HUES6 (cell line): ENCODE measurements at regions not wholly inside any gene's neighbourhood (a gene's known extent, or its start where the extent isn't known, plus 50 kb on each side); places are given as distances from the start of the nearest gene placed in this dataset.

ENCODE experiments used
- H3K27ac ChIP-seq: 2 replicates; pipeline ENCODE4 v1.7.0; 2013; ENCODE audit warnings: low read depth, mild to moderate bottlenecking, low read length, inconsistent platforms
- H3K27me3 ChIP-seq: 2 replicates; pipeline ENCODE4 v1.6.1; 2013; ENCODE audit warnings: low read length; ENCODE audit not compliant: control insufficient read depth, insufficient read depth
- H3K36me3 ChIP-seq: 2 replicates; pipeline ENCODE4 v1.6.1; 2013; ENCODE audit warnings: low read length; ENCODE audit not compliant: control insufficient read depth, insufficient read depth
- H3K4me1 ChIP-seq: 2 replicates; pipeline ENCODE4 v1.6.1; 2013; ENCODE audit warnings: low read length; ENCODE audit not compliant: control insufficient read depth, insufficient read depth
- H3K4me3 ChIP-seq: 2 replicates; pipeline ENCODE4 v1.5.1; 2013; ENCODE audit warnings: low read depth, low read length
- H3K9ac ChIP-seq: one replicate; pipeline ENCODE4 v1.6.1; 2013; ENCODE audit warnings: mild to moderate bottlenecking, low read length
- H3K9me3 ChIP-seq: 2 replicates; pipeline ENCODE4 v1.6.1; 2013; ENCODE audit warnings: low read depth, low read length; ENCODE audit not compliant: control insufficient read depth, insufficient read depth

GRCh38 chr16:13291591-13292333, 390.4 kb downstream of the SHISA9 start:
- Histone ChIP-seq H3K4me1 (peaks cover 5% of the 10 kb centered on the region; the same call in 1 of the 2 replicates), H3K27ac (no peak overlapping the region), H3K36me3 (no peaks in the 10 kb centered on the region), H3K9me3 (no peaks in the 10 kb centered on the region), H3K9ac (no peak overlapping the region), H3K27me3 (no peaks in the 10 kb centered on the region), H3K4me3 (no peak overlapping the region)

- Histone ChIP-seq H3K9me3 (no peaks in the 10 kb centered on the region), H3K4me1 (peaks cover 11% of the 10 kb centered on the region), H3K27me3 (no peaks in the 10 kb centered on the region; the same call in 1 of the 2 replicates), H3K36me3 (no peaks in the 10 kb centered on the region), H3K9ac (no peak overlapping the region), H3K27ac (no peak overlapping the region), H3K4me3 (no peak overlapping the region)
These were observed 394.8 kb downstream of the SHISA9 start for GRCh38 chr16:13296206-13296605.

GRCh38 chr16:13298666-13299065, 397.3 kb downstream of the SHISA9 start:
- H3K9me3 ChIP-seq = no peaks in the 10 kb centered on the region
- no peak overlapping the region for H3K9ac ChIP-seq
- peaks cover 11% of the 10 kb centered on the region for H3K4me1 ChIP-seq
- H3K4me3 ChIP-seq = no peak overlapping the region
- no peaks in the 10 kb centered on the region; the same call in 1 of the 2 replicates for H3K27me3 ChIP-seq
- no peaks in the 10 kb centered on the region for H3K36me3 ChIP-seq
- no peak overlapping the region for H3K27ac ChIP-seq

GRCh38 chr16:13300066-13300840, 398.9 kb downstream of the SHISA9 start:
- Histone ChIP-seq H3K9ac (no peak overlapping the region), H3K27ac (no peak overlapping the region), H3K4me1 (peaks cover 9% of the 10 kb centered on the region), H3K27me3 (no peaks in the 10 kb centered on the region; the same call in 1 of the 2 replicates), H3K36me3 (no peaks in the 10 kb centered on the region), H3K9me3 (no peaks in the 10 kb centered on the region), H3K4me3 (no peak overlapping the region)

GRCh38 chr16:13305019-13305755, 403.8 kb downstream of the SHISA9 start:
- H3K4me3 ChIP-seq = no peak overlapping the region
- H3K9ac ChIP-seq = no peak overlapping the region
- H3K4me1 ChIP-seq = peaks cover 3% of the 10 kb centered on the region; the same call in 1 of the 2 replicates
- no peak overlapping the region for H3K27ac ChIP-seq
- no peaks in the 10 kb centered on the region for H3K9me3 ChIP-seq
- H3K36me3 ChIP-seq = no peaks in the 10 kb centered on the region
- H3K27me3 ChIP-seq = no peaks in the 10 kb centered on the region

- Histone ChIP-seq H3K9me3 (no peaks in the 10 kb centered on the region), H3K4me1 (peaks cover 3% of the 10 kb centered on the region; the same call in 1 of the 2 replicates), H3K36me3 (no peaks in the 10 kb centered on the region), H3K9ac (no peak overlapping the region), H3K27ac (no peak overlapping the region), H3K4me3 (no peak overlapping the region), H3K27me3 (no peaks in the 10 kb centered on the region)
These were observed 405.0 kb downstream of the SHISA9 start for GRCh38 chr16:13306161-13306995.

GRCh38 chr16:13307255-13307654, 405.9 kb downstream of the SHISA9 start:
- no peak overlapping the region for H3K27ac ChIP-seq
- H3K9me3 ChIP-seq = no peaks in the 10 kb centered on the region
- no peaks in the 10 kb centered on the region for H3K27me3 ChIP-seq
- no peak overlapping the region for H3K4me3 ChIP-seq
- H3K4me1 ChIP-seq = peaks cover 3% of the 10 kb centered on the region; the same call in 1 of the 2 replicates
- H3K36me3 ChIP-seq = no peaks in the 10 kb centered on the region
- no peak overlapping the region for H3K9ac ChIP-seq

GRCh38 chr16:13307851-13308250, 406.5 kb downstream of the SHISA9 start:
- H3K4me1 ChIP-seq = peaks cover 3% of the 10 kb centered on the region; the same call in 1 of the 2 replicates

GRCh38 chr16:13312063-13312462, 410.7 kb downstream of the SHISA9 start:
- Histone ChIP-seq H3K4me3 (no peak overlapping the region), H3K27me3 (no peaks in the 10 kb centered on the region), H3K27ac (no peak overlapping the region), H3K9ac (no peak overlapping the region), H3K36me3 (no peaks in the 10 kb centered on the region), H3K4me1 (peaks cover 2% of the 10 kb centered on the region), H3K9me3 (no peaks in the 10 kb centered on the region)

More at GRCh38 chr16:13307851-13308250, 406.5 kb downstream of the SHISA9 start:
- H3K9me3 ChIP-seq = no peaks in the 10 kb centered on the region
- no peak overlapping the region for H3K9ac ChIP-seq
- H3K27ac ChIP-seq = no peak overlapping the region
- no peaks in the 10 kb centered on the region for H3K36me3 ChIP-seq
- H3K4me3 ChIP-seq = no peak overlapping the region
- no peaks in the 10 kb centered on the region for H3K27me3 ChIP-seq

- no peaks in the 10 kb centered on the region for H3K9me3 ChIP-seq
These were observed 412.0 kb downstream of the SHISA9 start for GRCh38 chr16:13313351-13313750.

More at GRCh38 chr16:13313351-13313750, 412.0 kb downstream of the SHISA9 start:
- no peaks in the 10 kb centered on the region for H3K27me3 ChIP-seq
- no peaks in the 10 kb centered on the region for H3K36me3 ChIP-seq
- H3K4me3 ChIP-seq = no peak overlapping the region
- no peaks in the 10 kb centered on the region; the same call in none of the 2 replicates for H3K4me1 ChIP-seq
- no peak overlapping the region for H3K27ac ChIP-seq
- no peak overlapping the region for H3K9ac ChIP-seq
